ENCODE measurements at regions not wholly inside any gene's neighbourhood (a gene's known extent, or its start where the extent isn't known, plus 50 kb on each side); places are given as distances from the start of the nearest gene placed in this dataset.

DNA sequence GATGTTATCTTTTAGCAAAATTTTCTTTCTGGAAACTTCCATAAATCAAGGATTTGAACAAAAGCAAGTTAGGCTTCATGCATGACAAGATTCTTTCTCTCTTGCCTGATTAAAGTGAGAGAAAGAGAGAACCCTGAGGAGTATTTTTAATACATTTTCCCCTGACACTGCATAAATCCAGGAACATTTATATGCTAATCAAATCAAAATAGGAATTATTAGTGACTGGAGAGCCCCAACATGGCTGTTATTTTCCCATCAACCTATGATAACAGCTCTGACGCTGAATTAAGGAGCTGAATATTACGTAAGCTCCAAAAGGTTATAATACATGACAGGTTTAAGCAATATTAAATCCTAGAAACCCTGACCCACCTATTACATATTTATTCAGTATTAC, 930.2 kb upstream of the PIK3C3 start:
- no peak for TF ChIP-seq CTCF (conservative IDR thresholded peaks at IDR 0.05 in 1 of 2, IDR thresholded peaks at IDR 0.05 in 1 of 2; ENCODE audit: extremely low read depth in 1 of 2, insufficient read depth in 1 of 2, low read depth in 1 of 2, low read length in 2 of 2)
- TF ChIP-seq EZH2 (IDR thresholded peaks at IDR 0.05; ENCODE audit: borderline replicate concordance, low read length) = no peak
